ENCODE measurements at regions not wholly inside any gene's neighbourhood (a gene's known extent, or its start where the extent isn't known, plus 50 kb on each side); places are given as distances from the start of the nearest gene placed in this dataset.

- WGBS (ENCODE audit: insufficient coverage, low coverage, missing lambda C conversion rate): 11% methylated on average over 2 of the region's 2 CpGs
- no peaks in the 10 kb centered on the region for H3K9me3 ChIP-seq (replicated peaks; ENCODE audit: control insufficient read depth, insufficient read depth, low read depth, low read length)
- intact Hi-C loops (cut with micrococcal nuclease) (no loop called here), in situ Hi-C loops (cut with MboI) (no loop called here)
- no peak overlapping the region for H2AFZ ChIP-seq (ENCODE audit: low read depth, low read length)
- no peak overlapping the region for H3K4me2 ChIP-seq (ENCODE audit: insufficient read depth, low read length)
- H3K9me1 ChIP-seq (ENCODE audit: control insufficient read depth, insufficient read depth, low read length): no peaks in the 10 kb centered on the region
- H4K20me1 ChIP-seq (replicated peaks; ENCODE audit: control insufficient read depth, insufficient read depth, low read length): no peaks in the 10 kb centered on the region
- DNase-seq (ENCODE audit: extremely low read depth in 1 of 4, low spot score in 3 of 4) (peak; percentile 14 to 38 (median 22)), FAIRE-seq (no peak), ATAC-seq (no peak)
- POLR2A ChIA-PET: interaction anchor here (1.1 kb wide), 1 partner anchor 29 kb away, joined by 5 read pairs; no protein-coding TSS in a partner anchor
- peaks cover 4 to 46% of the 10 kb centered on the region in 2 experiments; a peak in 4 of 5 replicates for H3K4me1 ChIP-seq (replicated peaks in 1 of 2; ENCODE audit: control insufficient read depth in 2 of 2, insufficient read depth in 2 of 2, low read length in 2 of 2)
- H3K27ac ChIP-seq (ENCODE audit: extremely low read depth, low read depth, low read length): no peak overlapping the region
- no TSS peak for BruUV-seq (replicated peaks)
- H3K4me3 ChIP-seq: no peak overlapping the region
- no peak overlapping the region for H3K9ac ChIP-seq (ENCODE audit: insufficient read depth in 1 of 2, low read depth in 2 of 2, low read length in 2 of 2)
- no peaks in the 10 kb centered on the region for H3K36me3 ChIP-seq (ENCODE audit: control insufficient read depth, insufficient read depth, low read length)
- no peaks in the 10 kb centered on the region for H3K79me2 ChIP-seq (ENCODE audit: control insufficient read depth, insufficient read depth, low read length)
- CTCF ChIA-PET (ENCODE audit: low intra/inter-chr PET ratio): no interaction called here
- no peaks in the 10 kb centered on the region for H3K27me3 ChIP-seq (ENCODE audit: control insufficient read depth in 2 of 2, insufficient read depth in 2 of 2, low read length in 2 of 2)
- TF ChIP-seq ADNP (tag; IDR thresholded peaks at IDR 0.05) (no peak), TCF3 (CRISPR knock-in tag; IDR thresholded peaks at IDR 0.05) (no peak), ZNF316 (IDR thresholded peaks at IDR 0.05) (peak; percentile 85), MEF2A (IDR thresholded peaks at IDR 0.05; ENCODE audit: control insufficient read depth, low read depth, low read length) (no peak), CHD7 (IDR thresholded peaks at IDR 0.05; ENCODE audit: low read depth, low read length) (no peak), POLR2A (conservative IDR thresholded peaks at IDR 0.05) (no peak), MCM2 (IDR thresholded peaks at IDR 0.05; ENCODE audit: low read depth) (no peak), SMARCA4 (IDR thresholded peaks at IDR 0.05) (peak; percentile 19; the same call in 1 of the 2 replicates), OTX1 (CRISPR knock-in tag; IDR thresholded peaks at IDR 0.05) (no peak), KHSRP (IDR thresholded peaks at IDR 0.05) (no peak), TCF7L2 (IDR thresholded peaks at IDR 0.05; ENCODE audit: low read depth, low read length) (no peak), ZBTB26 (CRISPR knock-in tag; IDR thresholded peaks at IDR 0.05) (no peak)
Measured at GRCh38 chr11:86738568-86738967, 61.8 kb upstream of the PRSS23 start.

All from K562 (cell line).